GM19397 (cell line): ENCODE measurements at regions not wholly inside any gene's neighbourhood (a gene's known extent, or its start where the extent isn't known, plus 50 kb on each side); places are given as distances from the start of the nearest gene placed in this dataset.

Source experiments
- ATAC-seq: cut with Tn5 transposase; IDR thresholded peaks from one replicate; pipeline ENCODE4 v1.9.1; 2021; ENCODE audit warnings: mild to moderate bottlenecking, moderate library complexity; ENCODE audit not compliant: unreplicated experiment

DNA sequence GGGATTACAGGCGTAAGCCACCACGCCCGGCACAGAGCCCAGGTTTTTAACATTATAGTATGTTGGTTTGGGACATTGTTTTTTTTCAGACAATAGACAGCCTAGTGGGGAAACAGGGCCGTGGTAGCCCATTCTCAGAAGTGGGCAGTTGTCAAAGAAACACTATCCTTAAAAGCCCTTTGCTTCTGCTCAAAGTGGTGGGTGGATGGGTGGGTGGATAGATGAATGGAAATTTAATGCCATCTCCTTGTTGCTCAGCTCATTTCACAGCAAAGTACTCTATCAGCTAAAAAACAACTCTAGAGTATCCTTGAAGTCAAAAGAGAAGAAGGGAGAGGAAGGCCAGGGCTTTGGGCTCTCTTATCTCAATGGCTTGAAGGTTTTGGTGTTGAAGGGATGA lies 137.8 kb downstream of the RRAGC start:
- no peak for ATAC-seq

DNA sequence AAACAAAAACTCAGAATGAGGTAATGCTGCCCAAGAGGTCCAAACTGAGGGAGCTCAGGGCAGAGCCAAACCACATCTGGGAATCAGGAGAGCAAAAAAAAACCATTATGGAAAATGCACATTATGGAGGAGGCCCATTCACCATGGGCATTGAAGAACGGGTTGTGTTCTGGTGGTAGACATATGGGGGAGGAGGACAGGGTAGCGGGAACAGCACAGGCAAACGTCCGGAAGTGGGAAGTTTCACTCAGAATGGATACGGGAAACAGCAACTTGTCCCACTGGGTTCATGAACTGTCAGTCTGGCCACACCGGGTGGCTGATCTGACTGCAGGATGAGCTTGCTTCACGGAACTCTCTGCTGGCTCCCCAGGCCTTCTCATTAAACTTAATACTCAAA lies 139.7 kb downstream of the RRAGC start:
- no peak for ATAC-seq

DNA sequence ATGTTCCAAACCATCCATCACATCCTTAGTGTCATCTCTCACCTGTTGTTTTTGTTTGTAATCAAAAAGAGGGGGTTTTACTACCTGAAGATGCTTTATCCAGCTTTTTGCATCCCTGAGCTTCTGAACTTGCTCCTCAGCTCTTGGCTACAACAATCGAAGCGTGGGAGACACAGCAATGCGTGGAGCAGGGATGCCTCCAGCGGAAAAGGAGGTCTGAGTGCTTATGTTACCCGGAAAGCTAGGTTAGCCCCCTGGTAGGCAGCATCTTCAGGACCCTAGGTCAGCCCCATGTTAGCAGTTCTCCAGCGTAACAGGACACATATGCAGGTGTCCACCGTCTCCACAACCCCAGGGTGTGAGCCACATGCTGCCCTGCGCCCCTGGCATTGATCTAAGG lies 141.5 kb downstream of the RRAGC start:
- ATAC-seq = no peak

DNA sequence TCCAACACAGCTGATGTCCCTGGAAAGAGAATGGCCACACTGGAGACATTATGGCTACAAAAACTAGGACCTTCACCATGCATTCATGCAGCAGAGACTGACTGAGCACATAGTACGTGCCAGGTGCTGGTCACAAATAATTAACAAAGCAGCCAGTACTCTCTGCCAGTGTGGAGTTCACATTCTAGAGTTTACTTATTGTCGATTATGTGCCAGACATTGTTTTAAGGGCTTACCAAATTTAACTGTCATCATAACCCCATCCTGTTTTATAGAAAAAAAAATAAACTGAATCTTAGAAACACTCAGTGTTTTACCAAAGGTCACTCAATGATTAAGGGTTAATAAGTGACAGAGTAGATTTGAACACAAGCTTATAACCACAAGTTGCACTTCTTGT lies 143.3 kb downstream of the RRAGC start:
- ATAC-seq = no peak

DNA sequence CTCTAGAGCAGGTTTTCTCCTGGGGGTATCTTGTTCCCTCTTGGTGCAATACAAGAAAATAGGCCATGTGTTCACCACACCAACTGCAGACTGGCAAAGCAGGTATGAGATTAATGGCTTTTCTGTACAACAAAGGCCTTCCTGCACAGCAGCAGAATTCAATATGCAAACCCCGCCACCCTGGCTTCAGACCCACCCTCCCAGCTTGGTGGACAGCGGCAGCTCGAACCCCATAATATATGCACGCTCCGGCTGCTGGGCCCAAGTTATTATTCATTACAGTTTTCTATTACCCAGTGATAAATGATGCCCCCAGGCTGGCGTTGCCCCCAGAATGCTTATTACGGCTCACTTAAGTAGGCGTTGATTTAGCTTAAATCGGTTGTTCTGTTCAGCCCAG lies 144.2 kb downstream of the RRAGC start:
- ATAC-seq = no peak

DNA sequence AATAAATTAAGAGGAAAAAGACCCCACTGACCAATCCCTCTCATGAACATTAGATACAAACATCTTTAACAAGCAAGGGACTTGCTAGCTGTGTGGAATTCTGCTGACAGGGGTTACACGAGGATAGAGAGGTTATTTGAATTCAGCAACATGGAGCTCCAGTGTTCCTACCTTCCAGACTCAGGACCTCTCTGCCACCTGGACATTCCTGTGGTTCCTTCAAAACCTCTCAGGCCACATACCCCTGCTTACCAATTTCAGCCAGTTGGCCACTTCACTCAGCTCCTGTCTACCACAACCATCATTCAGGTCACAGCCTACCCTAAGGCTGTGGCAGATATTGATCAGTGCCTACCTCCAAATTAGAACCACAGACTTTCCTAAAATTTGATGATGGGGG lies 147.5 kb downstream of the RRAGC start:
- no peak for ATAC-seq

DNA sequence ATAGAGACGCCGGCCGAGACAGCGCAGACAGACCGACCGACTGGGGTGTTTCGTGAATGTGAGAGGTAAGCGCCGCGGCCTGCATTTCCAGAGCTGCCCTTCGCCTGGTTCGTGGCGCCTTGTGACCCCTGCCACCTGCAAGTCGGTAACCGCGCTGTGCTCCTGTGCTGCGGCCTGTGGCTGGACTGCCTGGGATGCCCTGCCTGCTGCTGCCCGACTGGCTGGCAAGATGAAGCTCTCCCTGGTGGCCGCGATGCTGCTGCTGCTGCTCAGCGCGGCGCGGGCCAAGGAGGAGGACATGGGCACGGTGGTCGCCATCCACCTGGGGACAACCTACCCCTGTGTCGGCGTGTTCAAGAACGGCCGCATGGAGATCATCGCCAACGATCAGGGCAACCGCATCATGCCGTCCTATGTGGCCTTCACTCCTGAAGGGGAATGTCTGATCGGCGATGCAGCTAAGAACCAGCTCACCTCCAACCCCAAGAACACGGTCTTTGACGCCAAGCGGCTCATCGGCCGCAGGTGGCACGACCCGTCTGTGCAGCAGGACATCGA lies 150.8 kb downstream of the RRAGC start:
- ATAC-seq = no peak

DNA sequence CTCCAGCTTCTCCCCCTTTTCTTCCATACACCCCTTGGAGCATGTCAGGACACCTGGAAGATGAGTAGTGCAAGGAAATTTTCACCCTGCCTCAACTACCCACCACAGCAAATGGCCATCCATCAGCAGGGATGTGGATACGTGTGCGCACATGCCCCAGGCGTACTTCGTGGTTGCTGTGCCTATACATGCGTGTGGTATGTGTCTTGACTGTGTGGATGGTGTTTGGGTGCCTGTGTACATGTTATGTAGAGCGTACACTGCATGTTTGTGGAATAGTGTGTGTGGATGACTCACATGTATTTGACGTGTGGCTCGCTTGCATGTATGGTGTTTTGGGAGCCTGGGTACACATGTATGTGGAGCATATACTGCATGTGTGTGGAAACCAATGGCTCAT lies 158.5 kb downstream of the RRAGC start:
- no peak for ATAC-seq

DNA sequence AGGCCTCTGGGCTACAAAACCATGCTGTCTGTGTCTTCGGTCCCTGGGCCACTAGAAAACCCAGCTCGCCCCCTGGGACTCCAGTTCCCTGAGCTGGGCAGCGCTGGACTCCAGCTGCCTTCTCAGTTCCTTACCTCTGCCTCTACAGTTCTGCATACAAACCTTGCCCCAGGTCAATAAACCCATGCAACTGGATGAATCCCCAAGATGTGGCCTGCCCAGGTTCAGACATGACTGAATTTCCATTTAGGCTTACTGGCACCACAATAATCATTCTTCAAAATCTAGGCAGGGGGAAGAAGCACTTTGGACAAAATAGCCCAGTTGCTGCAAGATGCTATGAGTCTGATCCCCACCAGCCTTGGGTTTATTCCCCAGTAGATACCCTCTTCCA lies 159.5 kb downstream of the RRAGC start:
- ATAC-seq = no peak

DNA sequence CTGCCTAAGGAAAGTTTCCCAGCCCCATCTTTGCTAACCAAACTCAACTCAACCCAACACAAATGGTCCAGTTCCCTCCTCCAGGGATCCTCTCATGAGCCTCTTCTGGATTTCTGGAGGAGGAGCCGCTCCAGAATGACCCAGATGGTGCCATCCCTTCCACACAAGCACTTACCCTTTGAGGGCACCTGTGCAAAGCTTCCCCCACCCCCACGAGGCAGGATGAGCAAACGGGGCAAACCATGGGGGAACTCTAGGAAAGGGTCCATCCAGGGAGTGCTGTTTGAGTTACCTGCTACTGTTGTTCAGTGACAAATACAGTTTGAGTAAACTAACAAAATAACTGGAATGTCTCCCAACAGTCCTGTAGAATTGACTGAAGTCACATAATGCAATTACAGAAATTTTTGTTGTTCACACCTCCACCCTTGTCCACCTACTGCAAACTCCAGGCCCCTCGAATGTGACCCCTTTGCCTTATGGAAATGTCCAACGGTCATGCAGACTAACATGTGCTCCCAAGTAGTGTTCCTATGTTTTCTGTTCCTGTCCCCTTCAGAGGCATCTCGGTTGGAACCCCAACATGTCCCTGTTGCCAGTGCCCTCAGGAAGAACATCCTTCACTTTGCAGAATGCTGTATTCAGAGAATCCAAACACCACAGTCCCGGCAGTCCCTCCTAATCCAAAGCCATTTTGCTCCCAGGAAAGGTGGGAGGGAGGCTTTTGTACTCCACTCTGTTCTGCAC lies 160.1 kb downstream of the RRAGC start:
- ATAC-seq = no peak

DNA sequence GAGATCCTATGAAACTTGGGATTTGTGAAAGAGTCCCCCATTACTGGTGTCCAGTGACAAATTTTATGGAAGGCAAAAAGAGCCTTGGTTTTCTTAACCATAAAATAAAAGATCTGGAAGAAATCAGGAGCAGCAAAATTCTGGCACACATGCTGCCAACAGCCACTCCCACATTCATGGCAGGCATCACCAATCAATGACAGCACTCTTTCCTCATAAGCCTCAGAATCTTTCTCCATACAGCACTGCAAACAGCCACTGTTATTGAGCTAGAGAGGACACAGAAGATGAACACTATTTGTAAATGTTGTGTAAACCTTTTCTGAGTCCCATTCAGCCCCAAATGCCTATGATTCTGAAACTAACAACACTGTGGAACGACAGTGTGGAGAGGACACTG lies 162.2 kb downstream of the RRAGC start:
- no peak for ATAC-seq

DNA sequence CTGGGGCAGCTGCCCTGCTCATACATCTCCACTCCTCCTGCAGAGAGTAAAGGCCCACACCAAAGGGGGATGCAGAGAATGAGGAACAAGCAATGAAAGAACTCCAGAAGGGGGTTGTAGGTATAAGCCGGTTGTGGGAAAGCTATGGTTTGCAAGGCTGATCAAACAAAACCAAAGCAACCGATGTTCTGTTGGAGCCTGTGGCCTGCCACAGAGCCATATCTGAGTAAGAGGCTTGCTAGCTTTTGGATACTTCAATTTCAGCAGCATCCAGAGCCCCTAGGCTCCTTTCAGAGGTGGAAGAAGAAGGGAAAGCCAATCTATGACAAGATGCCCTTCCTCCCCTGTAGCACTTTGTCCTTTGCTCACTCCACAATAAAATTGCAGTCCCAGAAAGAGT lies 163.2 kb downstream of the RRAGC start:
- ATAC-seq = no peak

DNA sequence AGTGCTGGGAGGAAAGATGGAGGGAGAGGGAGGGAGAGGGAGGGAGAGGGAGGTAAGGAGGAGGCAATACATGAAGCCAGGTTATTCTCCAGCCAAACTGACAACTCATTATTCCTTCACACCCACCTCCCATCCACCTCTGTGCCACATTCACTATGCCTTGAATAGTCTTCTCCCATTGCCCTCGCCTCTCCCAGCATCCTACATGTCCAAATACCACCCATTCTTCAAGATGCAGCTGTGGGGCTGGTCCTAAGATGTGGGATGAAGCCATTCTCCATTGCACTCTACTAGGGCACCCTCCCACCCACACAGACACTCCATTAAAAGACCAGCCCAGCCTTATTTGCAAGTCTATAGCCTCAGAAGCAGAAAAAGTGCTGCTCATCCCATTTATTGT lies 165.8 kb downstream of the RRAGC start:
- no peak for ATAC-seq

DNA sequence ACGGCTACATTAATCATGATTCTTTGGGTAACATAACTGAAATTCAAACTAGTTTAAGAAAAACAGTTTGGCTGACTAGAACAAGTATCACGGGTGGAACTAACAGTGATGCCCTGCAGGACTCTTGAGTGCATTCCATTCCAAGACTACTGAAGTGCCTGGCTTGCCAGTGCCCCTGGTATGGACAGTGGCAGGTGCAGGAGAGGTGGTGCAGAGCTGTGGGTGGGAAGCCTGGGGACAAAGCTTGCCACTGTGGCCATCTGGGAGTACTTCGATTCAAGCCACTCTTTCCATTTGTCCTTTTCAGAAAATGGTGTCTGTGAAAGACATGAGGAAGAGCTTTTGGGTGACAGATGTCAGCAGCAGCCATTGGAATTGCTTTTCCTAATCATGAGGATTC lies 166.5 kb downstream of the RRAGC start:
- ATAC-seq = no peak

DNA sequence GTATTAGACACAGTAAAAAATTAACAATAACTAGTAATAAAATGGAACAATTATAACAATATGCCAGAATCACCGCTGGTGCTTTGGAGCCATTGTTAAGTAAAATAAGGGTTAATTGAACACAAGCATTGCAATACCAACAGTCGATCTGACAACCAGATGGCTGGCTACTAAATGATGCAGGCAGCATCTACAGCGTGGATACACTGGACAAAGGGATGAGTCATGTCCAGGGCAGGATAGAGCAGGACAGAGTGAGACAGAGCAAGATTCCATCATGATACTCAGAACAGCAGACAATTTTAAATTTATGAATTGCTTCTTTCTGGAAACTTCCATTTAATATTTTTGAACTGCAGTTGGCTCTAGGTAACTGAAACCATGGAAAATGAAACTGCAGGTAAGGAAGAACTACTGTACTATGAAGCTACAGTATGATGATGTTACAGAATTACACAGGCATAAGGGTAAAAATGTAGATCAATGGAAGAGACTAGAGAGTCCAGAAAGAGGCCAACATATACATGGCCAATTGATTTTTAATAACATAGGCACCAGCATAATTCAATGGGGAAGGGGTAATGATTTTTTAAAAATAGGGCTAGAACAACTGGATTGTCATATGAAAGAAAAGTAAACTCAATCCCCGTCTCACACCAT lies 168.7 kb downstream of the RRAGC start:
- ATAC-seq = no peak

DNA sequence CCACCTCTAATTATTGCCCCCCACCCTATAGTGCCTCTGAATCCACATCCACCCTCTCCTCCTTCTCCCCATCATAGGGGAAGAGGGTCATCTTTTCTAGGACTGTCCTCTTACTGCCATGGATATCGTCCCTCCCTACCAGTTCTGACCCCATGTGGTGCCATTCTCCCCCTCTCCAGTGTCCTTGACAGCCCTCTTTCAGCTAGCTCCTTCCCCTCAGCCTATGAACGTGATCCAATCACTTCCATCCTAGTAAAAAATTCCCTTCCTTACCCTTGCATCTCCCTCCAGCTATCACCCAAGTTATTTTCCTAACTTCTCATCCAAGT lies 172.7 kb downstream of the RRAGC start:
- no peak for ATAC-seq

DNA sequence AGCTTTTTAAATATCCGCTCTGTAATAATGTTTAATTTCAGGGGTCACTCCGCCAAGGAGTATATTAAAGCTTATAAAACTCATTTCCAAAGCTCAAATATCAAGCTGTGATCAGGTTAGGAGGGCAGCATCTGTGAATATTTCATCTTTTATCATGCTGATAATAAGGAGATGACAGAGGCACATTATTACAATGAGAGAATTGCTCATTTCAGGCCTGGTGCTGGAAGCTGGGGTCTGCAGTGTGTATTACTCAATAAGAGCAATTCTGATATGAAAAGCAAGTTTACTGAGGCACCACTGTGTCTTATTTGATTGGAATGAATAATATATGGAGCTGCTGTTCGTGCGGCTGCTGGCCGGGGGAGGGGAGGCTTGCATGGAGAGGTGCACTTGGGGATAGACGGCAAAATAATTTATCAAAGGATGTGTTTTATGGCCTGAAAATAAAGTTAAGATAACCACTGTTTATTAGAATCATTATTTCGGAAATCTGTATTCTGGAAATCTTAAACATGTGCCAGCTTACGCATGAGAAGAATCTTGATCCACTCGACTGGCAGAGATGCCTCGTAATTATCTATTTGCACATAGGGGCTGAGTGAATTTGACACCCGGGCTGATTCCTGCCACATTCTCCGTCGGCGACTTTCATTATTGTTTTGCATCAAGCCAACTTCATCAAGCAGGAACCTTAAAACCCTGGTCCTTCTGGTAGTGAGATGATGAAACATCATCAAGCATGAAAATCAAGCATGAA lies 173.2 kb downstream of the RRAGC start:
- ATAC-seq = no peak

DNA sequence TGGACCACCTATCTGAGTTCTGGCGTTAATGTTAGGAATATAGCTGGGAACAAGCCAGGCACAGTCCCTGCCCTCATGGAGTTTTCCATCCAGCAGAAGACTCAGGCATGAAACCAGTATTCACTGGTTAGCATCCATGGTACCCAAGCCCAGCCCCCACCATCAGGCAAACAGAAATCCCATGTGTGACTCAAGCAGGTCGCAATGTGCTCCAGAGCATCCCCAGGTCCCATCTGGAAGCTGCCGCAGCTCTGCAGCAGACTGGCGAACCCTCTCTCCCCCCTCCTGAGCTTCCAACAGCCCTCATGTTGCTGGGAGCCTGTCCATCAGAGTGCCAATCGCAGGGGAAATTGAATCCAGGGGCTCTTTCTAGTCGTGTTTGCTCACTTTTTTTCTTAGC lies 174.2 kb downstream of the RRAGC start:
- no peak for ATAC-seq

DNA sequence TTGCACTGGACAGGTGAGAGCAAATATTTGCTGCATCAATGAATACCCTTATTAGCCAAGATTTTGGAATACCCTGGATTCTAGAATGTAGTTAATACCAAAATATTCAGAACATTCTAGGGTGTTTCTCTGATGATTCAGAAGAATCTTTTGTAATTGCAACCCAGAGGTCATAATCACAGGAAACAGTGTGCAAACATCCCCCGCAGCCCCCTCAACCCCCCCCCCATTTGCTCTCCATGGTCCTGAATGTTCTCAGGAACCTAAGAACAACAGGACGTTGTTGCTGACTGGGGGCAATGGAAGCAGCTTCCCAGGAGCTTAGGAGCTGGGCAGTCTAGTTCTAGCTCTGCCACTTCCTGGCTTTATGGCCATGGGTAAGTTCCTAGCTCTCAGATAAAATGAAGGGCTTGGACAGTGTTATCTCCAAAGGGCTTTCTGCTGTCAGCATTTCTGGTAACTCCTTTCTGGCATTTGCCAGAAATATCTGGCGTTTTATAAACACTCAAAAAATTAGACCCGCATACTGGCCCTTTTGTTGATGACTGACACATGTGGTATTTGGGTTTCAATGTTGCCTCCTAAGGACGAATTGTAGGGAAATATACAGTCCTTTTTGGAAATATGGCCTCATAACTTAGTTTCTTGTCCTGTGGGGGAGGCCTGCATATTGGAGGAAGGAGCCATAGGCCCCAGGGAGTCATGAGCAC lies 178.6 kb downstream of the RRAGC start:
- ATAC-seq = no peak

DNA sequence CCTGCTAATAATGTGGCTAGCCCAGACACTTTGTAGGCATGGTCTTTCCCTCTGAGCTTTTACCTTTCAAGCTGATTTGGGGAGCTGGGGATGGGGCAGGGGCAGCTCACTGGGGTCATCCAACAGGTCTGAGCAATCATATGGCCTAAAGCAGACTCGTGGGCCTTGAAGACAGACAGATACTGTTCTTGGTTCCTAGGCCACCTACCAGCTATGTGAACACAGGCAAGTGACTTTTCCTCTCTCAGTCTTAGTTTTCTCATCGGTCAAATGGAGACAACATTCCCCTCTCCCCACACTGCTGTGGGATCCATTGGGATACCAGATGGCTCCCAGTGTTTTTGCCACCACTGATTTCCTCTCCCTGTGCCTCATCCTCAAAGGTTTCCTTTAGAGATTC lies 181.8 kb downstream of the RRAGC start:
- no peak for ATAC-seq

DNA sequence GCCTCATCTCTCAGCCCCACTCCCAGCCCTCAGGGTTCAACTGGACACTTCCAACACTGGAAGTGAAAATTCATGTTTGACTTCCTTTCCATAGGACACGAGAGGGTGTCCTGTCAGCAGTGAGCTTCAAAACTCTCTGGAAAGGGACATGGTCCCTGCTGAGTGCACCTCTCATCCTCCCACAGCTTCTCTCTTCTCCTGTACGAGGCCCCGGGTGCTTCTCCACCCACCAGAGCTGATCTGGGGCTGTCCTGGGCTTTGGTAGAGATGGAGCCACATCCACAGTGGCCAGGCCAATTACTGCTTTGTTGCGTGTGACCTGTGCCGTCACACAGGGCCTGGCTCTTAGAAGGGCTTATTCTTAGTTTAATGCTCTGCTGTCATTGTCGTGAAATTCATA lies 182.3 kb downstream of the RRAGC start:
- ATAC-seq = no peak
